ENCODE measurements at regions not wholly inside any gene's neighbourhood (a gene's known extent, or its start where the extent isn't known, plus 50 kb on each side); places are given as distances from the start of the nearest gene placed in this dataset.

DNA sequence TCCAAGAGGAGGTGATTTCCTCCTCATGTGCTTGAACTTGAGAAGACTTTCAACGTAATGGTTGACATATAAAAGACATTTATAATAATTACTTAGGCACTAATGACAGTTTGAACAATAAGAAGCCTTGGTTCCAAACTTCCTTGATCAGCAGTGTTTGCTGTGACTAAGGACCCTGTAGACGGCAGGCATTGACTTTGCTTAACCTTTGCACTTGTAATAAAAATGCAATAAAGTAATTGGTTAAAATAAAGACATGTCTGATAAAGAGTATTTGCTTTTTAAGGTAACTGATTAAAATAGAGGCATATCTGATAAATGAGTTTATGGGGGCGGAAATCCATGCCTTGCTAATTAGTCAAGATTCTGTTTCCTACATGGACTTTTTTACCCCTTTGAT is 82.2 kb upstream of the ST8SIA3 start:
- TF ChIP-seq CTCF (IDR thresholded peaks at IDR 0.05) (no peak), POLR2A (IDR thresholded peaks at IDR 0.05) (no peak)

Measured in body of pancreas (tissue), 4 donors.